GM12878 (cell line): ENCODE measurements at regions not wholly inside any gene's neighbourhood (a gene's known extent, or its start where the extent isn't known, plus 50 kb on each side); places are given as distances from the start of the nearest gene placed in this dataset.

ENCODE experiments used
- CBFB ChIP-seq: IDR thresholded peaks from 2 replicates; pipeline ENCODE4 v1.6.1; 2016; ENCODE audit warnings: antibody characterized with exemption, low read depth
- CREB1 ChIP-seq: IDR thresholded peaks from 2 replicates; pipeline ENCODE4 v1.6.1; 2012; ENCODE audit warnings: low read depth, mild to moderate bottlenecking, inconsistent platforms
- NFYB ChIP-seq: IDR thresholded peaks from 2 replicates; pipeline ENCODE4 v1.6.1; 2011; ENCODE audit warnings: low read depth, mild to moderate bottlenecking, low read length, improper control_type of control experiment, moderate library complexity; ENCODE audit not compliant: insufficient read depth
- NR2C2 ChIP-seq: IDR thresholded peaks from 2 replicates; pipeline ENCODE4 v1.6.1; 2011; ENCODE audit warnings: borderline replicate concordance, low read depth; ENCODE audit not compliant: control insufficient read depth, insufficient read length
- PAX5 ChIP-seq: IDR thresholded peaks from 2 replicates; pipeline ENCODE4 v1.6.1; 2011; ENCODE audit warnings: low read depth, low read length, borderline replicate concordance
- POLR2AphosphoS5 ChIP-seq: IDR thresholded peaks from 2 replicates; pipeline ENCODE4 v1.6.1; 2011; ENCODE audit warnings: mild to moderate bottlenecking, low read length, inconsistent platforms
- RBBP5 ChIP-seq: fragments of 200-600 bp; sonication (generic); conservative IDR thresholded peaks from 2 replicates; pipeline ENCODE4 v1.6.1; 2016
- YY1 ChIP-seq: IDR thresholded peaks from 2 replicates; pipeline ENCODE4 v1.6.1; 2011; ENCODE audit warnings: low read depth, mild to moderate bottlenecking, low read length
- ZBTB40 ChIP-seq: fragments of 450-650 bp; IDR thresholded peaks from 2 replicates; pipeline ENCODE4 v1.6.1; 2016; ENCODE audit warnings: mild to moderate bottlenecking, moderate library complexity, borderline replicate concordance
- TF ChIP-seq, protein P1 (sequence below): IDR thresholded peaks from 2 replicates; pipeline ENCODE4 v1.6.1; 2011; ENCODE audit warnings: borderline replicate concordance, low read depth, mild to moderate bottlenecking, moderate library complexity, mixed read lengths, low read length; ENCODE audit not compliant: insufficient read depth; ENCODE audit errors: extremely low read length

GRCh38 chr11:16542353-16542752, 186.0 kb upstream of the SOX6 start:
- TF ChIP-seq CBFB (no peak), YY1 (no peak), POLR2AphosphoS5 (no peak), NFYB (no peak), PAX5 (no peak), NR2C2 (no peak), CREB1 (no peak), ZBTB40 (no peak), RBBP5 (no peak)
- TF ChIP-seq, protein P1, sequence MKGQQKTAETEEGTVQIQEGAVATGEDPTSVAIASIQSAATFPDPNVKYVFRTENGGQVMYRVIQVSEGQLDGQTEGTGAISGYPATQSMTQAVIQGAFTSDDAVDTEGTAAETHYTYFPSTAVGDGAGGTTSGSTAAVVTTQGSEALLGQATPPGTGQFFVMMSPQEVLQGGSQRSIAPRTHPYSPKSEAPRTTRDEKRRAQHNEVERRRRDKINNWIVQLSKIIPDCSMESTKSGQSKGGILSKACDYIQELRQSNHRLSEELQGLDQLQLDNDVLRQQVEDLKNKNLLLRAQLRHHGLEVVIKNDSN, result no peak
